Tibial artery (tissue), 4 donors: ENCODE measurements at regions not wholly inside any gene's neighbourhood (a gene's known extent, or its start where the extent isn't known, plus 50 kb on each side); places are given as distances from the start of the nearest gene placed in this dataset.

ENCODE experiments used
- DNase-seq, 2 donors: peaks; one replicate each; pipeline ENCODE4 v3.0.0-alpha.2; 2019
- H3K27ac ChIP-seq, 2 donors: fragments of 200-600 bp; sonication (generic) in 1 of 2; 1 replicate in 1 of 2; 2 replicates in 1 of 2; pipeline ENCODE4 v1.5.1; 2018 to 2019; ENCODE audit warnings: mild to moderate bottlenecking in 1 of 2
- H3K27me3 ChIP-seq, 2 donors: fragments of 200-600 bp; sonication (generic) in 1 of 2; one replicate each; pipeline versions ENCODE4 v1.5.1 to v1.6.0; 2016 to 2019
- H3K36me3 ChIP-seq, 3 donors: fragments of 200-600 bp; sonication (generic) in 2 of 3; one replicate each; pipeline ENCODE4 v1.5.1; 2016 to 2019; ENCODE audit warnings: mild to moderate bottlenecking in 2 of 3
- H3K4me1 ChIP-seq, 4 donors: fragments of 200-600 bp; sonication (generic) in 2 of 4; 1 replicate in 3 of 4; 2 replicates in 1 of 4; pipeline ENCODE4 v1.5.1; 2016 to 2019
- H3K4me3 ChIP-seq, 2 donors: fragments of 200-600 bp; sonication (generic) in 1 of 2; 1 replicate in 1 of 2; 2 replicates in 1 of 2; pipeline ENCODE4 v1.5.1; 2018 to 2019; ENCODE audit warnings: mild to moderate bottlenecking in 2 of 2
- H3K9me3 ChIP-seq, 3 donors: fragments of 200-600 bp; sonication (generic) in 1 of 3; one replicate each; pipeline ENCODE4 v1.5.1; 2016 to 2019
- intact Hi-C: fragments of 100-400 bp; cut with DNase I; formaldehyde crosslinking; loops from one replicate; pipeline ENCODE4 v1.15.0; 2023; ENCODE audit warnings: low total_unique reads
- TF ChIP-seq, protein P1 (sequence below), 2 experiments: fragments of 200-600 bp in 1 of 2; fragments of 450-650 bp in 1 of 2; IDR thresholded peaks; one replicate each; pipeline ENCODE4 v1.5.1; 2017 to 2019; ENCODE audit warnings: antibody characterized with exemption in 2 of 2, mild to moderate bottlenecking in 1 of 2, moderate library complexity in 1 of 2

DNA sequence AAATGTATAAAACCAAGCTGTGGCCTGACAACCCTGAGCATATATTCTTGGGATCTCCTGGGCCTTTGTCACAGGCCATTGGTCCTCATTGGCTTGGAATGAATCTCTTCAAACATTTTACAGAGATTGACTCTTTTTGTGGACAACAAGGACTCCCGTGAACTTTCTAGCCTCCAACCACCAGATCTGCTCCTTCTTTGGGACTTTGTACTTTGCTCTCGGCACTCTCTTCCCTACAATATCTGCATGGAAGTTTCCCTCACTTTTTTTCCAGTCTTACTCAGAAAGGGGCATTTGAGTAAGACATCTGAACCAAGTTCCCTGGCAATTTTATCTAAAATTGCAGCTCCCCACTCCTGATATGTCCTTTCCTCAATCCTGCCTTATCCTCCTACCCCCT lies 158.8 kb downstream of the PHLDA1 start:
- intact Hi-C loops: no loop called here
- H3K4me1 ChIP-seq: peaks cover 0 to 5% (median 0%) of the 10 kb centered on the region in 4 donors
- no peaks in the 10 kb centered on the region for H3K9me3 ChIP-seq
- DNase-seq: no peak
- TF ChIP-seq, protein P1, sequence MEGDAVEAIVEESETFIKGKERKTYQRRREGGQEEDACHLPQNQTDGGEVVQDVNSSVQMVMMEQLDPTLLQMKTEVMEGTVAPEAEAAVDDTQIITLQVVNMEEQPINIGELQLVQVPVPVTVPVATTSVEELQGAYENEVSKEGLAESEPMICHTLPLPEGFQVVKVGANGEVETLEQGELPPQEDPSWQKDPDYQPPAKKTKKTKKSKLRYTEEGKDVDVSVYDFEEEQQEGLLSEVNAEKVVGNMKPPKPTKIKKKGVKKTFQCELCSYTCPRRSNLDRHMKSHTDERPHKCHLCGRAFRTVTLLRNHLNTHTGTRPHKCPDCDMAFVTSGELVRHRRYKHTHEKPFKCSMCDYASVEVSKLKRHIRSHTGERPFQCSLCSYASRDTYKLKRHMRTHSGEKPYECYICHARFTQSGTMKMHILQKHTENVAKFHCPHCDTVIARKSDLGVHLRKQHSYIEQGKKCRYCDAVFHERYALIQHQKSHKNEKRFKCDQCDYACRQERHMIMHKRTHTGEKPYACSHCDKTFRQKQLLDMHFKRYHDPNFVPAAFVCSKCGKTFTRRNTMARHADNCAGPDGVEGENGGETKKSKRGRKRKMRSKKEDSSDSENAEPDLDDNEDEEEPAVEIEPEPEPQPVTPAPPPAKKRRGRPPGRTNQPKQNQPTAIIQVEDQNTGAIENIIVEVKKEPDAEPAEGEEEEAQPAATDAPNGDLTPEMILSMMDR (IDR thresholded peaks at IDR 0.05): no peak
- no peak overlapping the region for H3K27ac ChIP-seq
- H3K36me3 ChIP-seq: no peaks in the 10 kb centered on the region
- H3K27me3 ChIP-seq: no peaks in the 10 kb centered on the region
- no peak overlapping the region for H3K4me3 ChIP-seq

DNA sequence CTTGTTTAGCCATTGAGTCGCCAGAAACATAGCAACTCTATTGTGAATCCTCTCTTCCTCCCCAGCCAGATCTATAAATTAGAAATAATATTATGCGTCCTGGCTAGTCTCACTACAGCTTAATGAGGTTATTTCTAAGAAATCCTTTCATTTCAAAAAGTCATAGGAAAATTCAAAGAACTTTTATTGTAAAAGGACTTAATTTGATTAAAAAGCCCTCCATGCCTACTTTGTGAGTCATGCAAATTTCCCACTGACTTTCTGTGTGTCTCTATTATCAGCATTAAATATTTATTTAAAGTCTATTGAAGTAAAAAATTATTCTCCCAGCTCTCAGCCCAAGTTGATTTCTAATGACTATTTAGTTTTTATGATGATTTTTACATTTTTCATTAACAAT lies 160.7 kb downstream of the PHLDA1 start:
- Histone ChIP-seq H3K36me3 (no peaks in the 10 kb centered on the region), H3K27me3 (no peaks in the 10 kb centered on the region), H3K9me3 (no peaks in the 10 kb centered on the region), H3K4me3 (no peak overlapping the region), H3K4me1 (no peaks in the 10 kb centered on the region), H3K27ac (no peak overlapping the region)
- TF ChIP-seq, protein P1 (IDR thresholded peaks at IDR 0.05): no peak
- intact Hi-C loops: no loop called here
- DNase-seq: no peak

DNA sequence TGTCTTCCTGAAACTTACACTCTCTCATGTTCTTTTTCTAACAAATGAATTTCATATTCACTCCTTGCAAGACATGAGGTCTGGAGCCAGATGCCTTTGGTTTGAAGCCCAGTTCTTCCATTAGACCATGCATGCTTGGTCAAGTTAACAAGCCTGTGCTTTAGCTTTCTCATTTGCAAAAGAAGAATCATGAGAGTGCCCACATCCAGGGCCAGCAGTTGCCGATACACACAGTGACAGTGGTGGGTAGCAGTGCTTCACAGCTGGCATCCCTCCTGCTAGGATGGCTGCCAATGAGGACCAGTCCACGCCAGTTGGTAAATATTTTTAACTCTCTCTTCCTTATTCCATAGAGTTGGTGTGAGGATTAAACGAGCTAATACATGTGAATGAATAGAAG lies 163.1 kb downstream of the PHLDA1 start:
- H3K9me3 ChIP-seq: no peaks in the 10 kb centered on the region
- DNase-seq: no peak
- no peaks in the 10 kb centered on the region for H3K36me3 ChIP-seq
- H3K4me3 ChIP-seq: no peak overlapping the region
- H3K27me3 ChIP-seq: no peaks in the 10 kb centered on the region
- intact Hi-C loops: no loop called here
- no peak overlapping the region for H3K27ac ChIP-seq
- H3K4me1 ChIP-seq: no peaks in the 10 kb centered on the region
- TF ChIP-seq, protein P1 (IDR thresholded peaks at IDR 0.05): no peak

DNA sequence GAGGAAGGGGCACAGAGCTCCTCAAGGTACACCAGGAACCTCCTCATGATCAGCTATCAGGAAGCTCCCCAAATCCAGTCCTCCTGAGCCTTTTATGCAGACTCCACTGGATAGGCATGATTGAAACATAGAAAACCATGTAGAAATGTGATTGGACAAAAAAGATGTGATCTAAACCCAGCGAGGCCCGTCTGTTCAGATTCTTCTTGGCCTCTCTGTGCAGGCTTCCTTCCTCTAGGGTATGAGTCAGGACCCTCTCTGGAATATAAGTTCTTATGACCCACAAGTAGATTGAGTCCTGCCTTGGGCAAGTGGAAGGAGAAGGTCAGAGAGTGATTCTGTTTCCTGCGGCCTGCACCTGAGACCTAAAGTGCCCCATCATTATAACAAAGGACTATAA lies 166.3 kb downstream of the PHLDA1 start:
- TF ChIP-seq, protein P1 (IDR thresholded peaks at IDR 0.05): no peak
- Histone ChIP-seq H3K27me3 (no peaks in the 10 kb centered on the region), H3K27ac (no peak overlapping the region), H3K9me3 (no peaks in the 10 kb centered on the region), H3K36me3 (no peaks in the 10 kb centered on the region), H3K4me1 (no peaks in the 10 kb centered on the region), H3K4me3 (no peak overlapping the region)
- intact Hi-C loops: no loop called here
- no peak for DNase-seq

DNA sequence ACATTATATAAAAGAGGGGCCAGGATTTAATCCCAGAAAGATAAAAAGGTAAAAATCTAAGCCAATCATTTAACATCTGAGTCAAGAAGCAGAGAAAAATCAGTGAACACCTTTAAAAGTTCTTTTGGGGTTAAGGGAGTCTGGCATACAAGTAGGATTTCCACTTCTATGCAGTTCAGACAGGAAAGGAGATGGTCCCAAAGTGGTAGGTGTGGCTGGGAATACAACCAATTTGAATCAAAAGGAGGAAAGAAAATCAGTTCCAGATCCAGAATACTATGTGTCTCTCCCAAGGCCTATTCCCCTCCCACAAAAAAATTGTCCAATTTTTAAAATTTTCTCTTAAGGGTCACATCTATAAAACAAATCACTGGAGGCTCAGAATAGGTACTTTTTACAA lies 167.4 kb downstream of the PHLDA1 start:
- Histone ChIP-seq H3K9me3 (no peaks in the 10 kb centered on the region), H3K4me3 (no peak overlapping the region), H3K36me3 (no peaks in the 10 kb centered on the region), H3K27me3 (no peaks in the 10 kb centered on the region), H3K4me1 (no peaks in the 10 kb centered on the region), H3K27ac (no peak overlapping the region)
- DNase-seq: no peak
- TF ChIP-seq, protein P1 (IDR thresholded peaks at IDR 0.05): no peak
- intact Hi-C loops: no loop called here

DNA sequence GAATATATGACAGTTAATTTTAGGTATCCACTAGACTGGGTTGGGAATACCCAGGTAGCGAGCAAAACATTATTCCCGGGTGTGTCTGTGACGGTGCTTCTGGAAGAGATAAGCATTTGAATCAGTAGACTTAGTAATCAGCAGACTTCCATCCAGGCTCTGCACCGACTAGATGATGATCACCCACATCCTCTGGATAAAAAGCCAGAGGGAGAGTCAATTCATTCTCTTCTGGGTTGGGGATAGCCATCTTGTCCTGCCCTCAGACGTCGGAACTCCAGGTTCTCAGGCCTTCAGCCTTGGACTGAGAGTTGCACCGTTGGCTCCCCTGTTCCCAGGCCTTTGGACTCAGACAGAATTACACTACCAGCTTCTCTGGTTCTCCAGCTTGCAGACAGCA lies 168.0 kb downstream of the PHLDA1 start:
- Histone ChIP-seq H3K9me3 (no peaks in the 10 kb centered on the region), H3K27ac (no peak overlapping the region), H3K36me3 (no peaks in the 10 kb centered on the region), H3K4me3 (no peak overlapping the region), H3K27me3 (no peaks in the 10 kb centered on the region), H3K4me1 (no peaks in the 10 kb centered on the region)
- no peak for DNase-seq
- intact Hi-C loops: no loop called here
- TF ChIP-seq, protein P1 (IDR thresholded peaks at IDR 0.05): no peak
